ENCODE measurements at regions not wholly inside any gene's neighbourhood (a gene's known extent, or its start where the extent isn't known, plus 50 kb on each side); places are given as distances from the start of the nearest gene placed in this dataset.

- H3K4me2 ChIP-seq (ENCODE audit: low read depth, low read length), result no peak overlapping the region
- TF ChIP-seq, protein P1, sequence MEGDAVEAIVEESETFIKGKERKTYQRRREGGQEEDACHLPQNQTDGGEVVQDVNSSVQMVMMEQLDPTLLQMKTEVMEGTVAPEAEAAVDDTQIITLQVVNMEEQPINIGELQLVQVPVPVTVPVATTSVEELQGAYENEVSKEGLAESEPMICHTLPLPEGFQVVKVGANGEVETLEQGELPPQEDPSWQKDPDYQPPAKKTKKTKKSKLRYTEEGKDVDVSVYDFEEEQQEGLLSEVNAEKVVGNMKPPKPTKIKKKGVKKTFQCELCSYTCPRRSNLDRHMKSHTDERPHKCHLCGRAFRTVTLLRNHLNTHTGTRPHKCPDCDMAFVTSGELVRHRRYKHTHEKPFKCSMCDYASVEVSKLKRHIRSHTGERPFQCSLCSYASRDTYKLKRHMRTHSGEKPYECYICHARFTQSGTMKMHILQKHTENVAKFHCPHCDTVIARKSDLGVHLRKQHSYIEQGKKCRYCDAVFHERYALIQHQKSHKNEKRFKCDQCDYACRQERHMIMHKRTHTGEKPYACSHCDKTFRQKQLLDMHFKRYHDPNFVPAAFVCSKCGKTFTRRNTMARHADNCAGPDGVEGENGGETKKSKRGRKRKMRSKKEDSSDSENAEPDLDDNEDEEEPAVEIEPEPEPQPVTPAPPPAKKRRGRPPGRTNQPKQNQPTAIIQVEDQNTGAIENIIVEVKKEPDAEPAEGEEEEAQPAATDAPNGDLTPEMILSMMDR (IDR thresholded peaks at IDR 0.05; ENCODE audit: low read length), result no peak
- TF ChIP-seq EZH2 (optimal IDR thresholded peaks at IDR 0.05; ENCODE audit: low read depth, low read length), result no peak
- TF ChIP-seq EZH2phosphoT487 (IDR thresholded peaks at IDR 0.05; ENCODE audit: low read length), result no peak
- no peaks in the 10 kb centered on the region for H3K27me3 ChIP-seq (replicated peaks; ENCODE audit: insufficient read depth, low read length)
- no peaks in the 10 kb centered on the region for H3F3A ChIP-seq (ENCODE audit: insufficient read depth, low read length)
- H4K20me1 ChIP-seq (ENCODE audit: insufficient read depth, low read length), result no peaks in the 10 kb centered on the region
- no peak overlapping the region for H3K9ac ChIP-seq (ENCODE audit: low read length)
- no peaks in the 10 kb centered on the region for H3K9me3 ChIP-seq (replicated peaks; ENCODE audit: insufficient read depth, low read length)
- no peak overlapping the region for H2AFZ ChIP-seq (ENCODE audit: low read length)
- no peak overlapping the region for H3K27ac ChIP-seq (ENCODE audit: low read length)
- no peaks in the 10 kb centered on the region for H3K36me3 ChIP-seq (replicated peaks; ENCODE audit: insufficient read depth, low read length)
- no peaks in the 10 kb centered on the region for H3K4me1 ChIP-seq (ENCODE audit: low read length)
- no peak overlapping the region for H3K4me3 ChIP-seq (ENCODE audit: low read length)
- H3K9me2 ChIP-seq (replicated peaks; ENCODE audit: insufficient read depth, low read length), result no peaks in the 10 kb centered on the region
- no peak for DNase-seq
- no peaks in the 10 kb centered on the region for H3K79me2 ChIP-seq (ENCODE audit: low read length)
Measured at GRCh38 chr12:31866523-31866922, 92.7 kb upstream of the RESF1 start.

GRCh38 chr12:31865023-31865422 lies 94.2 kb upstream of the RESF1 start:
- H2AFZ ChIP-seq (ENCODE audit: low read length), result no peak overlapping the region
- TF ChIP-seq, protein P1 (IDR thresholded peaks at IDR 0.05; ENCODE audit: low read length), result no peak
- TF ChIP-seq EZH2phosphoT487 (IDR thresholded peaks at IDR 0.05; ENCODE audit: low read length) (no peak), EZH2 (optimal IDR thresholded peaks at IDR 0.05; ENCODE audit: low read depth, low read length) (no peak)

DNA sequence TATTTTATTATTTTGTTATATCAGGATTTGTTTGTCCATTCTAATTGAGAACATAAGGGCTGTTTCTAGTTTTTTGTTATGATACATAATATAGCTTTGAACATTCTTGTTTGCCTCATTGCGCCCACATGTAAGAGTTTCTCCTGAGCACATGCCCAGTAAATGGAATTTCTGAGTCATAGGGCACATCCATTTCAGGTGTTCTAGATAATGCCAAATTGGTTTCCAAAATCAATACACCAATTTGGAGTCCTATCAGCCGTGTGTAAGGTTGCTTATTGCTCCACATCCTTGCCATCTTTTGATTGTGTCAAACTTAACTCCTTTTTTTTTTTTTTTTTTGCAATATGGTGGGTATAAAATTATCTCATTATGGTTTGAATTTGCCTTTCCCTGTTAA lies 97.9 kb upstream of the RESF1 start:
- no peaks in the 10 kb centered on the region for H3K27me3 ChIP-seq (replicated peaks; ENCODE audit: insufficient read depth, low read length)
- no peak overlapping the region for H3K9ac ChIP-seq (ENCODE audit: low read length)
- no peaks in the 10 kb centered on the region for H3K4me1 ChIP-seq (ENCODE audit: low read length)
- no peaks in the 10 kb centered on the region for H3K36me3 ChIP-seq (replicated peaks; ENCODE audit: insufficient read depth, low read length)
- H3F3A ChIP-seq (ENCODE audit: insufficient read depth, low read length), result no peaks in the 10 kb centered on the region
- H3K4me2 ChIP-seq (ENCODE audit: low read depth, low read length), result no peak overlapping the region
- no peak for DNase-seq
- H3K9me2 ChIP-seq (replicated peaks; ENCODE audit: insufficient read depth, low read length), result no peaks in the 10 kb centered on the region
- no peaks in the 10 kb centered on the region for H3K9me3 ChIP-seq (replicated peaks; ENCODE audit: insufficient read depth, low read length)
- no peak overlapping the region for H2AFZ ChIP-seq (ENCODE audit: low read length)
- H3K79me2 ChIP-seq (ENCODE audit: low read length), result no peaks in the 10 kb centered on the region
- H4K20me1 ChIP-seq (ENCODE audit: insufficient read depth, low read length), result no peaks in the 10 kb centered on the region
- H3K4me3 ChIP-seq (ENCODE audit: low read length), result no peak overlapping the region
- no peak for TF ChIP-seq EZH2phosphoT487 (IDR thresholded peaks at IDR 0.05; ENCODE audit: low read length)
- TF ChIP-seq, protein P1 (IDR thresholded peaks at IDR 0.05; ENCODE audit: low read length), result no peak
- no peak for TF ChIP-seq EZH2 (optimal IDR thresholded peaks at IDR 0.05; ENCODE audit: low read depth, low read length)
- H3K27ac ChIP-seq (ENCODE audit: low read length), result no peak overlapping the region

More at GRCh38 chr12:31865023-31865422, 94.2 kb upstream of the RESF1 start:
- Histone ChIP-seq H3K27ac (ENCODE audit: low read length) (no peak overlapping the region), H3K4me3 (ENCODE audit: low read length) (no peak overlapping the region), H3F3A (ENCODE audit: insufficient read depth, low read length) (no peaks in the 10 kb centered on the region), H3K27me3 (replicated peaks; ENCODE audit: insufficient read depth, low read length) (no peaks in the 10 kb centered on the region), H3K4me2 (ENCODE audit: low read depth, low read length) (no peak overlapping the region), H3K9me2 (replicated peaks; ENCODE audit: insufficient read depth, low read length) (no peaks in the 10 kb centered on the region), H4K20me1 (ENCODE audit: insufficient read depth, low read length) (no peaks in the 10 kb centered on the region), H3K36me3 (replicated peaks; ENCODE audit: insufficient read depth, low read length) (no peaks in the 10 kb centered on the region), H3K9ac (ENCODE audit: low read length) (no peak overlapping the region), H3K4me1 (ENCODE audit: low read length) (no peaks in the 10 kb centered on the region), H3K79me2 (ENCODE audit: low read length) (no peaks in the 10 kb centered on the region), H3K9me3 (replicated peaks; ENCODE audit: insufficient read depth, low read length) (no peaks in the 10 kb centered on the region)
- no peak for DNase-seq

All from MM.1S (cell line).